Activated CD8-positive, alpha-beta memory T cell treated with anti-CD3 and anti-CD28 coated beads, Interleukin-2, amount 50 U/mL, for 1 hour (primary cell): ENCODE measurements at regions not wholly inside any gene's neighbourhood (a gene's known extent, or its start where the extent isn't known, plus 50 kb on each side); places are given as distances from the start of the nearest gene placed in this dataset.
"Not testable (repeated sequence)": the region's sequence is repeated elsewhere in the genome, so short reads cannot be mapped to it uniquely, and the experiment has no call there.

ENCODE experiments used
- DNase-seq: peaks from one replicate; pipeline ENCODE4 v3.0.0-alpha.2; 2020; ENCODE audit errors: extremely low read depth

DNA sequence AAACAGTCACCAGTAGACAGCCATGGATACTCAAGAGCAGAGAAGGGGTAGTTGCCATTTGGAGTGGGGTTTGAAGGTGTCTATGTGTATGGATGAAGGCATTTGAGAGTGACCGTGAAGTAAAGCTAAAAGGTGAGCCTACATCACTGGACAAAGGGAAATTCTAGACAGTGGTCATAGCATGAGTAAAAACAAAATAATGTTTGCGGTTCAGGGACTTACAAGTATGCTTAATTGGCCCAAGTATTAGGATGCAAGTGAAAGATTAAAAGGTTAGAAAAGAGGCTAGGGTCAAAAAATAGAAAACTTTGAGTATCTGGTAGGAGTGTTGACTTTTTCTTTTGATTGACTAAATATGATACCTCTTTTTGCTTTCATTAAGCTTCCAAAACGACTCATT, 238.1 kb upstream of the SLC8A1 start:
- no peak for DNase-seq

- no peak for DNase-seq
Observed at GRCh38 chr2:40690525-40690924, 238.6 kb upstream of the SLC8A1 start.

DNA sequence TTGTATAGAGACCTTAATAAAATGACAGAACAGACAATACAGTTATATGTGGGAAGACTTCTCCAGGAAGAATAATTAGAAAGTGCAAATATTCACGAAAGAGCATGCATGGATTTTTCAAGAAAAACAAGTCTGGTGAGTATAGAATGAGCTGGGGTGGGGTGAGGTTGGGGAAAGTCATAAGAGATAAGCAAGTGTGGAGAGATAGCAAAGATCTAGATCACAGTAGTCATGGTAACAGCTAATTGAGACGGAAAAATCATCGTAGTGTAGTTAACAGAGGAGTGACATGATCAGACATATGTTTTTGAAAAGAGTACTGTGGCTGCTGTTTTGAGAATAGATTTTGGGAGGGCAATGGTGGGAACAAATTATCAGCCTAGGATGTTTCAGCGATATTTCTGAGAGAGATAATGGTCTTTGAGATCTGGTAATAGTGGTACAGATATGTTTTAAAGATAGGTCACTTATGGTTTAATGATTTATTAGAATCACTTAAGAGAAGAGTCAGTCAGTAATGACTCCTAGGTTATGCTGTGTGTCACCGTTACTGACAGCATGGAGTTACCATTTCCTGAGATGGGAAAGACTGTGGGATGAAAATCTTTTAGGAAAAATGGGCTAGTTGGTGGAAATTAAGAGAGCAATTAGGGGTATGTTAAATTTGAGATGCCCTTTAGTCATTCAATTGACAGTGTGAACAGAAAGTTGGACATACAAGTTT, 248.5 kb upstream of the SLC8A1 start:
- DNase-seq = no peak

DNA sequence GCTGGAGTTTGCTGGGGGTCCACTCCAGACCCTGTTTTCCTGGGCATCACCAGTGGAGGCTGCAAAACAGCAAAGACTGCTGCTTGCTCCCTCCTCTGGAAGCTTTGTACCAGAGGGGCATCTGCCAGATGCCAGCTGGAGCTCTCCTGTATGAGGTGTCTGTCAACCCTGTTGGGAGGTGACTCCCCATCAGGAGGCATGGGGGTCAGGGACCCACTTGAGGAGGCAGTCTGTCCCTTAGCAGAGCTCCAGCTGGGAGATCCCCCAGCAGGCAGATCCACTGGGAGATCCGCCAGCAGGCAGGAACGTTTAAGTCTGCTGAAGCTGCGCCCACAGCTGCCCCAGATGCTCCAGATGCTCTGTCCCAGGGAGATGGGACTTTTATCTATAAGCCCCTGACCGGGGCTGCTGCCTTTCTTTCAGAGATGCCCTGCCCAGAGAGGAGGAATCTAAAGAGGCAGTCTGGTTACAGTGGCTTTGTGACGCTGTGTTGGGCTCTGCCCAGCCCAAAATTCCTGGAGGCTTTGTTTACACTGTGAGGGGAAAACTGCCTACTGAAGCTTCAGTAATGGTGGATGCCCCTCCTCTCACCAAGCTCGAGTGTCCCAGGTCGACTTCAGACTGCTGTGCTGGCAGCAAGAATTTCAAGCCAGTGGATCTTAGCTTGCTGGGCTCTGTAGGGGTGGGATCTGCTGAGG, 260.5 kb upstream of the SLC8A1 start:
- not testable (repeated sequence) for DNase-seq

GRCh38 chr2:40716879-40717278, 265.0 kb upstream of the SLC8A1 start:
- DNase-seq = no peak

GRCh38 chr2:40719414-40719813, 267.5 kb upstream of the SLC8A1 start:
- DNase-seq = no peak

GRCh38 chr2:40721595-40721994, 269.7 kb upstream of the SLC8A1 start:
- no peak for DNase-seq

GRCh38 chr2:40723194-40723593, 271.3 kb upstream of the SLC8A1 start:
- DNase-seq = no peak

DNA sequence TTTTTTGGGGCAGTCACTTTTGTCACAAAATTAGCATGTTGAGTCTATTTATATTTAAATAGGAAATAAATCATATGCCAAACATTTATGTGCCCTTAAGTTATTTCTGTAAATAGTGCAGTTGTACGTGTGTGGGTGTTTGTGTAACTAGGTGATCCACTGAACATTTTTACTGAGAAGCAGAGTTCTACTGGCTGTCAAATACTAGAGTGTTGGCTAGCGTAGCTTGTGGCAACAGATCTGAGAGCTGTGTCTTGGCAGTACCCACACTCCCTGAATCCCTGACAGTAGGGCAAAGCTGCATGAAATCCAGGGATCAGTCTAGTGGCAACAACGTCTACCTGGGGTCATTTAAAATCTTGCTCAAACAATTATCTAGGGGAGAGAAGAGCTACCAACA, 273.1 kb upstream of the SLC8A1 start:
- DNase-seq = no peak

- no peak for DNase-seq
Observed at GRCh38 chr2:40725950-40726349, 274.1 kb upstream of the SLC8A1 start.

DNA sequence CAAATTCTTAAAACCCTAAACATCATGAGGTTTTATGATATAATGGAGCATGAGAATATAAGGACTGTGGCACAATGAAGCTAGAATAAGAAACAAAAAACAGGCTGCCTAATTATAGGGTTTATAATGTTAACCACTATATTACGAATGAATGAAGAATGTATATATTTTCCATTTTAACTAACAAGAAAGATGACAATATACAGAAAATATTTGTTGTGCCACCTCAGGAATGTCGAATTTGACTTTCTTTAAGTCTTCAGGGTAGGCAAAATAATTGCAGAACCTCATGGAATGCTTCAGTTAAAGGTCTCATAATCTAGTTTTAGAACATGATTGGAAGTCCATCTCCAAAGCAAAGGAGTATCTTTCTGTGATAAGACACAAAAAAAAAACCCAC, 282.9 kb upstream of the SLC8A1 start:
- DNase-seq = no peak

DNA sequence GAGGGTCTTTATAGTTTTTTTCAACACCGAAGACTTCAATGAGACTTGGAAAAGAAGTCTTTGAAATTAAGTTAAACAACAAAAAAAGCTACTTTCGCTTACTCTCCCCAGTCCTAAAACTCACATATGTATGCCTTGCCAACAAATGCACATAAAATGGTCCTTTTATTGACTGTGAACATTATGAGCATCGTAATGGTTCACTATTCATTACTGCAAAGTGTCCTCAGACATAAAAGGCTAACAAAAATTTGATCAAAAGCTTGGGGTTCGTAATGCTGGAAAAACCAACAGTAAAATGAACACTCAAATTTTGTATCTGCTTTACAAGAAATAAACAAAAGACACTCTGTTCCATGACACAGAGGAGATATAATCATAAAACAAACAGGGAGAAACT, 285.3 kb upstream of the SLC8A1 start:
- no peak for DNase-seq

GRCh38 chr2:40740419-40740818, 288.5 kb upstream of the SLC8A1 start:
- no peak for DNase-seq

DNA sequence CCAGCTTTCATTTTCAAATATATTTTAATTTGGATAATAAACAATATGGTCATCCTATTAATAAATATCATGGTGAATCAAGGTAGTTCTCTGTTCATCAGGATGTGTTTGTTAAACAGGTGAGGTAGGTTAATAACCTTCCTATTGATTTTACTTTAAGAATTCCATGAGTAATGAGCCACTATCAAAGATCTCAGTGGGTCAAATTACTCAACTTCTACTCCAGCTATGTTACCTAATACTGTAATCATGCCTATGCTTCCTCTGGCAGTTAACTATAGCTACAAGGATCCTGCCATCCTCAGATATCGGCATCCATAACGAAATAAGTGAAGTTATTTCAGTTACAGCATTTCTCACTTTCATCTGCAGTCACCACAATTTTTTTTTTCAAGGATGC, 289.6 kb upstream of the SLC8A1 start:
- no peak for DNase-seq

- DNase-seq = no peak
Observed at GRCh38 chr2:40746191-40746590, 294.3 kb upstream of the SLC8A1 start.

DNA sequence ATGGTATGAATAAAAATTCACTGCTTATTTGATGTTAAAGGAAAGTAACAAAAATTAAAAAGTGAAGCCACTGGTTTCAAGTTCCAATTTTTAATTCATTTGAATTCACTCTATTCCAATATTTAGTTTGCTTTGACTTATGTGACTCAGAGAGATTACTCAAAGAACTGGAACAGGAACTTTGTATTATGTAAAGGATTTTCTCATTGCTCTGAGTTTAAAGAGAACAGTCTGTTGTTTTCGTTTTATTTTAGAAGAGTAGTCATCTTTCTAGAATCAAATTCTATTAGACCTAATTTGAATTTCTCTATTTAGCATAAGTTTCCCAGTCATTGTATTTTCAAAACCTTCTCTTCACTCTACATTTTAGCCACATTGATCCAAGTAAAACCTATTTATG, 300.1 kb upstream of the SLC8A1 start:
- no peak for DNase-seq

DNA sequence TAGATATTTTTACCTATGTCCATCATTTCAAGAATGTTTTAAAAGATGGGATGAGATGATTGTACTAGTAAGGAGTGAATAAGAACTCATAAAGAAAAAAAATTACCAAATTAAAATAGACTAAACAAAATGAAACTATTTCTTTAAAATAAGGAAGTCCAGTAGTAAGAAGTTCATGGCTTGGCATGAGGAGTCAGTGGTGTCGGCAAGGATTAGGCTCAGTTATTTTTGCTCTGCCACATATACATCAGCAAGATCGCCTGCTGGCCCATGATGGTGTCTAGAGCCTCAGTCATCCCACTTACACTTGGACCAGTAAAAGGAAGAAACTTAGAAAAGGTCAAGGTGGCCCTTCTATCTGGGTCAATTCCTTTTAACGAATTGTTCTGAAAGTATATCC, 300.9 kb upstream of the SLC8A1 start:
- no peak for DNase-seq

DNA sequence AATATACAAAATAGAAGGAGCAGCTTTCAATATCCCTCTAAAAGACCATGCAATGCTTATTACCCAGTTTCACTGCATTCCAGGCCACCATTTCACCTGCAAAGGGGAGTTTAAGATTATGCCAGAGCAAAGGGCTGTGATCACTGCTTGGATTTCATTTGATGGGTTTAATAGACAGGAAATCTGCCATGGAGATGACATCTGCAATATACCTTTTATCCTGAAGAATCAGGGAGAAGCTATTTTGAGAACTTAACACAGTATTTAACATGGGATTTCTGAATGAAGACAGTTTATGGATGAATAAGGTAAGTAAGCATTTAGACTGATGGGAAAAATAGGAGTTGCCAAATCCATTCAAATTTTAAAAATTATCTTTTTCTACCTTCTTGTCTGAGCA, 303.0 kb upstream of the SLC8A1 start:
- DNase-seq = no peak

DNA sequence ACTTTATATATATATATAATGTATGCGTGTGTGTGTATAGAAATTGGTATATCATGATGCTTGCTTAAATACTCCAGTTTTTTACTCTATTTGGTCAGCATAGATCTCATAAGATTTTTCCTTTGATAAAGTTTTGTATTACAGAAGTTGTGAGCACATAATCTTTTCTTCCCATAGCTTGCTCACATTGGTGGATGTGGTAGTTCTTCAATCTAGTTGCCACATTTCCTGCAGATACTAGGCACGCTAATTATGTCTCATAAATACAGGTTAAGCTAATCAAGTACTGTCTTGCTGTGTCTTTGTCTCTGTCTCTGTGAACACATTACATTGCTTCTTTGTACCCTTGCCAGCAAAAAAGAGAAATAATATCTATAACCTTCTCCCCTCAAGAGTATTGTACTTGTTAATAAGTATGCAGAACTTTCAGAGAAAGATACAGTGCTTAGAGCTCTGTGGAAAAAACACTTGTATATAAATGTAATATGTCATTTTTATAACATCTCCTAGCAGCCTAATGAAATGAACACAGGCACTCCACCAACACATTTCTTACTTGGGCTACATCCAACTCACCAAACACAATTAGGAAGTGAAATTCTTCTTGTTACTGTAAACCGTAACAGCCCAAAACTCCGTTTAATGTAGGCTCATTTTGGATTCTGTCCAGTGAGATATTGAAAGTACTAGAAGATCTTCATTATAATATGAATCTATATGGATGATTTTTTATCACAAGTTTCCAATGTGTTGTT, 306.7 kb upstream of the SLC8A1 start:
- no peak for DNase-seq

GRCh38 chr2:40760071-40760666, 308.3 kb upstream of the SLC8A1 start:
- DNase-seq = no peak

- no peak for DNase-seq
Observed at GRCh38 chr2:40773291-40773690, 321.4 kb upstream of the SLC8A1 start.

GRCh38 chr2:40783704-40784103, 331.8 kb upstream of the SLC8A1 start:
- DNase-seq = no peak

DNA sequence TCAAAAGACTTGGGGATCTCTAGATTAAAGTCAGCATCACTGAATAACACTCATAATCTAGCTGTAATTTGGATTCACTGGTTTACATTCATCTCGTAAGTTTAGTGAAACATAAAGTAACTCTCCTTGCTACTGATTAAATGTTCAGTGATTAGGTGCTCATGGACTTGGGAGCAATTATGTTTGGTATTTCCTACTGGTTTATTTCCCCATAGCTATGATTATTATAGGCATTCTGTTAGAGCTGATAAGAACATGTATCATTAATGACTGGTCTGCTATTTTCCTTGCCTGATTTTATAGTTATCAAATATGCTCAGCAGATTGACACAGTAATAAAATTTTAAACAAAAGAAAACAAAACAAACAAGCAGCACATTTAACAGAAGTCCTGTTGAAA, 334.7 kb upstream of the SLC8A1 start:
- DNase-seq = no peak
